ENCODE measurements at regions not wholly inside any gene's neighbourhood (a gene's known extent, or its start where the extent isn't known, plus 50 kb on each side); places are given as distances from the start of the nearest gene placed in this dataset.

GRCh38 chr7:136803028-136803427, 65.4 kb upstream of the CHRM2 start:
- Histone ChIP-seq H4K91ac (replicated peaks; ENCODE audit: insufficient read length, low read length) (no peak overlapping the region), H3K56ac (replicated peaks; ENCODE audit: insufficient read length, low read depth, low read length) (no peak overlapping the region), H4K20me1 (replicated peaks in 1 of 2; ENCODE audit: control insufficient read depth in 1 of 2, insufficient read depth in 2 of 2, low read length in 2 of 2) (no peaks in the 10 kb centered on the region), H2BK5ac (ENCODE audit: low read depth, low read length) (no peak overlapping the region), H3K27me3 (replicated peaks in 1 of 4; ENCODE audit: control insufficient read depth in 3 of 4, extremely low read depth in 1 of 4, insufficient read depth in 3 of 4, low read length in 3 of 4) (no peaks in the 10 kb centered on the region), H3K4me2 (ENCODE audit: insufficient read depth in 1 of 2, low read depth in 2 of 2, low read length in 2 of 2) (no peak overlapping the region), H3K4ac (replicated peaks; ENCODE audit: insufficient read length, low read depth, low read length) (no peak overlapping the region), H3K4me3 (ENCODE audit: extremely low read depth in 1 of 4, insufficient read depth in 2 of 4, low read depth in 3 of 4, low read length in 4 of 4) (no peak overlapping the region), H3K18ac (ENCODE audit: extremely low read depth, low read length) (no peak overlapping the region), H3K36me3 (ENCODE audit: control insufficient read depth in 2 of 4, insufficient read depth in 4 of 4, low read length in 3 of 4) (no peaks in the 10 kb centered on the region), H3K23me2 (ENCODE audit: low read depth, low read length) (no peaks in the 10 kb centered on the region), H3K23ac (ENCODE audit: insufficient read length) (no peak overlapping the region), H3K79me1 (ENCODE audit: low read depth, low read length) (no peaks in the 10 kb centered on the region), H4K8ac (ENCODE audit: extremely low read depth, insufficient read depth, low read length) (no peak overlapping the region), H3K9me3 (ENCODE audit: insufficient read depth in 2 of 2, low read depth in 1 of 2, low read length in 1 of 2) (no peaks in the 10 kb centered on the region), H2BK15ac (ENCODE audit: low read length) (no peak overlapping the region), H2BK120ac (replicated peaks; ENCODE audit: low read depth, low read length) (no peak overlapping the region), H4K5ac (ENCODE audit: insufficient read length, low read depth, low read length) (no peak overlapping the region), H2AK5ac (ENCODE audit: low read depth, low read length) (no peak overlapping the region), H3K4me1 (replicated peaks in 1 of 4; ENCODE audit: control insufficient read depth in 3 of 4, insufficient read depth in 4 of 4, low read length in 3 of 4) (no peaks in the 10 kb centered on the region), H2BK12ac (ENCODE audit: low read depth, low read length) (no peak overlapping the region), H2AFZ (ENCODE audit: low read length) (no peak overlapping the region), H2BK20ac (ENCODE audit: low read length) (no peak overlapping the region), H3K9ac (replicated peaks in 1 of 4; ENCODE audit: extremely low read depth in 1 of 4, low read depth in 3 of 4, low read length in 3 of 4) (no peak overlapping the region), H3K27ac (ENCODE audit: low read depth, low read length) (no peak overlapping the region), H3K79me2 (ENCODE audit: control insufficient read depth in 1 of 2, insufficient read depth in 2 of 2, low read length in 2 of 2) (no peaks in the 10 kb centered on the region), H3K14ac (ENCODE audit: insufficient read length) (no peak overlapping the region)
- no peak for DNase-seq (ENCODE audit: low read depth in 1 of 2, low spot score in 2 of 2)
- WGBS, 2 experiments (ENCODE audit: extremely low coverage in 1 of 2, insufficient coverage in 1 of 2, insufficient read length in 1 of 2, insufficient replicate concordance in 2 of 2, low coverage in 1 of 2, low lambda C conversion rate in 2 of 2, missing lambda C conversion rate in 1 of 2) = 98% methylated on average over 2 of the region's 2 CpGs; no CpG with 5 or more reads in 1 of the 2 experiments
- no peak for TF ChIP-seq PHF8 (conservative IDR thresholded peaks at IDR 0.05; ENCODE audit: low read depth, low read length)
- TF ChIP-seq RFX5 (IDR thresholded peaks at IDR 0.05; ENCODE audit: borderline replicate concordance, low read depth, low read length) = no peak
- TF ChIP-seq SIRT6 (IDR thresholded peaks at IDR 0.05; ENCODE audit: low read length) = no peak
- TF ChIP-seq HDAC6 (IDR thresholded peaks at IDR 0.05; ENCODE audit: low read depth, low read length) = no peak
- TF ChIP-seq CEBPB (IDR thresholded peaks at IDR 0.05; ENCODE audit: low read depth, low read length) = no peak; the same call in 1 of the 2 replicates
- no peak for TF ChIP-seq TEAD4 (IDR thresholded peaks at IDR 0.05; ENCODE audit: low read depth, low read length)
- TF ChIP-seq GTF2F1 (IDR thresholded peaks at IDR 0.05; ENCODE audit: borderline replicate concordance, low read depth, low read length) = no peak
- TF ChIP-seq SIX5 (IDR thresholded peaks at IDR 0.05; ENCODE audit: low read depth, low read length) = no peak
- TF ChIP-seq RBBP5 (IDR thresholded peaks at IDR 0.05; ENCODE audit: borderline replicate concordance, low read depth, low read length) = no peak
- no peak for TF ChIP-seq YY1 (IDR thresholded peaks at IDR 0.05; ENCODE audit: low read depth, low read length)
- FAIRE-seq = no peak
- ChIA-PET CTCF (ENCODE audit: partially characterized antibody) (no interaction called here), POLR2A (ENCODE audit: partially characterized antibody) (no interaction called here)
